ENCODE measurements at regions not wholly inside any gene's neighbourhood (a gene's known extent, or its start where the extent isn't known, plus 50 kb on each side); places are given as distances from the start of the nearest gene placed in this dataset.

DNA sequence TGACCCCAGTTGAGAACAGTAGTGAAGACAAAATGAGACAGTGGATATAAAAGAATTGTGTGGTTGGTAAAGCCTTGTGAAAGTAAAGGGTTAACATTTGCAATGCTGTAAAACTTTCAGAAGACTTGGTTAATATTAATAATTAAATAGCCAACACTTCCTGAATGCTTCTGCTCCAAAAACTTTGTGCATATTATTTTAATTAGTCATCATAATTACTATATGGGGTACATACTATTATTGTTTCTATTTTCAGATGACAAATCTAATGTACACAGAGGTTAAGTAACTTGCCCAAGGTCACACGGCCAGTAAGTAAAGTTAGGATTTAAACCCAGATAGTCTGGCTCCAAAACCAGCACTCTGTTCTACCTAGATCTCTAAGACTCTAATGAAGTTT is 291.3 kb downstream of the OGFRL1 start (continued):
- TF ChIP-seq SRF (IDR thresholded peaks at IDR 0.05; ENCODE audit: low read depth in 2 of 2, low read length in 2 of 2), result no peak
- TF ChIP-seq ASH2L (IDR thresholded peaks at IDR 0.05; ENCODE audit: borderline replicate concordance, low read depth), result no peak
- TF ChIP-seq IRF3 (IDR thresholded peaks at IDR 0.05), result no peak

GRCh38 chr6:71582820-71583219 is 294.2 kb downstream of the OGFRL1 start:
- CTCF ChIA-PET, result no interaction called here
- H3K4me1 ChIP-seq (ENCODE audit: control insufficient read depth, insufficient read depth, low read length), result no peaks in the 10 kb centered on the region
- H2AFZ ChIP-seq (ENCODE audit: control insufficient read depth, low read depth, low read length), result no peak overlapping the region
- H3K79me2 ChIP-seq (ENCODE audit: control insufficient read depth, insufficient read depth, low read length), result no peaks in the 10 kb centered on the region
- no peak for ATAC-seq
- TF ChIP-seq ZNF384 (IDR thresholded peaks at IDR 0.05; ENCODE audit: borderline replicate concordance, low read depth, low read length), result no peak
- TF ChIP-seq ZNF592 (IDR thresholded peaks at IDR 0.05), result no peak
- TF ChIP-seq NKRF (conservative IDR thresholded peaks at IDR 0.05), result no peak
- TF ChIP-seq MYC (IDR thresholded peaks at IDR 0.05; ENCODE audit: insufficient read depth, insufficient read length, insufficient replicate concordance, low read length, severe bottlenecking), result no peak
- TF ChIP-seq, protein P1, sequence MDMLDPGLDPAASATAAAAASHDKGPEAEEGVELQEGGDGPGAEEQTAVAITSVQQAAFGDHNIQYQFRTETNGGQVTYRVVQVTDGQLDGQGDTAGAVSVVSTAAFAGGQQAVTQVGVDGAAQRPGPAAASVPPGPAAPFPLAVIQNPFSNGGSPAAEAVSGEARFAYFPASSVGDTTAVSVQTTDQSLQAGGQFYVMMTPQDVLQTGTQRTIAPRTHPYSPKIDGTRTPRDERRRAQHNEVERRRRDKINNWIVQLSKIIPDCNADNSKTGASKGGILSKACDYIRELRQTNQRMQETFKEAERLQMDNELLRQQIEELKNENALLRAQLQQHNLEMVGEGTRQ (IDR thresholded peaks at IDR 0.05; ENCODE audit: borderline replicate concordance, low read depth, low read length), result no peak
- TF ChIP-seq NRF1 (conservative IDR thresholded peaks at IDR 0.05; ENCODE audit: low read depth, low read length), result no peak
- no peak for TF ChIP-seq HDGF (IDR thresholded peaks at IDR 0.05)
- no peak for TF ChIP-seq SMC3 (IDR thresholded peaks at IDR 0.05; ENCODE audit: borderline replicate concordance, low read length)
- no peak for TF ChIP-seq RBBP5 (conservative IDR thresholded peaks at IDR 0.05)
- no peak for TF ChIP-seq BACH1 (IDR thresholded peaks at IDR 0.05; ENCODE audit: borderline replicate concordance)
- no peak for TF ChIP-seq TARDBP (IDR thresholded peaks at IDR 0.05; ENCODE audit: borderline replicate concordance)
- no peaks in the 10 kb centered on the region for H4K20me1 ChIP-seq (ENCODE audit: control insufficient read depth, insufficient read depth)
- no TSS peak for BruUV-seq (replicated peaks)
- no peak overlapping the region for H3K9ac ChIP-seq (ENCODE audit: control insufficient read depth, insufficient read depth, low read length)
- 0% methylated on average over 1 of the region's 1 CpG for WGBS (ENCODE audit: insufficient coverage, insufficient replicate concordance, low lambda C conversion rate, missing lambda C conversion rate)
- RAD21 ChIA-PET (ENCODE audit: unreplicated experiment), result no interaction called here
- SMC1A ChIA-PET (ENCODE audit: uncharacterized antibody, unreplicated experiment), result no interaction called here
- no peak for DNase-seq (ENCODE audit: low read depth, low spot score)
- no peaks in the 10 kb centered on the region for H3K27me3 ChIP-seq (replicated peaks in 1 of 2; ENCODE audit: control insufficient read depth in 2 of 2, insufficient read depth in 2 of 2, low read length in 1 of 2)
- intact Hi-C loops (cut with micrococcal nuclease; ENCODE audit: unreplicated experiment), result no loop called here
- no peaks in the 10 kb centered on the region for H3K36me3 ChIP-seq (ENCODE audit: control insufficient read depth in 2 of 2, insufficient read depth in 2 of 2, low read length in 1 of 2)
- H3K4me2 ChIP-seq (ENCODE audit: control insufficient read depth, insufficient read depth), result no peak overlapping the region
- FAIRE-seq, result no peak
- no peaks in the 10 kb centered on the region for H3K9me3 ChIP-seq (replicated peaks; ENCODE audit: control insufficient read depth, insufficient read depth, low read length)
- no peak overlapping the region for H3K27ac ChIP-seq (ENCODE audit: control insufficient read depth, insufficient read depth)
- no peak overlapping the region for H3K4me3 ChIP-seq
- in situ Hi-C loops (cut with MboI), result no loop called here
- POLR2A ChIA-PET, result no interaction called here
